NCI-H510A treated with DMSO at 0.1 percent for 48 hours (cell line): ENCODE measurements at regions not wholly inside any gene's neighbourhood (a gene's known extent, or its start where the extent isn't known, plus 50 kb on each side); places are given as distances from the start of the nearest gene placed in this dataset.

Source experiments
- DNase-seq: peaks from one replicate; lab custom pipeline; 2025; lab: John Stamatoyannopoulos, UW

GRCh38 chr4:119746951-119747350, 118.3 kb upstream of the PDE5A start:
- DNase-seq, result no peak

- no peak for DNase-seq
These were observed 116.7 kb upstream of the PDE5A start for GRCh38 chr4:119745351-119745750.

DNA sequence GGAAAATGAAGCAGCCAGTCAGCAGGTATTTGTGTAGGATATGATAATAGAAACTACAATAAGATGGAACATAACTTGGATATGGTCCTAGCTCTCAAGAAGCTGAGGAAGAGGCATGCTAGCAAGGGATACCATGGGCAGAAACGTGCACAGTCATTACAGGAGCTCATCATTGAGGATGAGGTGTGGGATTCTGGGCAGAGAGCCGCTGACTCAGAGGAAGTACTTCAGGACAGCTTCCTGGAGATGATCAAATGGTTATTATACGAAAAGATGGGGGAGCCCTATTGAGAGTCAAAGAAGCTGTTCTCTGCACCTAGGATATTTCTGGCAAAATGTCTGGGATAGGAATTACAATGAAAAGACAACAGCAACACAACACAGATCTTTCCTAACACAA, 116.0 kb upstream of the PDE5A start:
- DNase-seq, result no peak

DNA sequence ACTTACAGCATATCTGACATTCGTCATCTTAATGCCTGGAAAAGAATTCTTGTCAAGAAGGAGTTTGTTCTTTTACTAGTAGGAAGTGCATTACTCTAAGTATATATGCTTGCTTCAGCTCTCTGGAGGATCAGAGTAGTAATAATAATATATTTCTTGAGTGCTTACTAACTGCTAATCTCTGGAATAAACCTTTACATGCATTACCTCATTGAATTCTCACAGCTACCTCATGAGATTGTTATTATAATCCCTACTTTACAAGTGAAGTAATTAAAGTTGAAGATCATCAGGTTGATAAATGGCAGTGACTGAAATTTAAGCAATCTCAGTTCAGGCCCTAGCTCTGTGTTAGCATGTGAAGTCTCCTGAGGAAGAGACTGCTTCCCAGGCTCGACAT, 115.0 kb upstream of the PDE5A start:
- no peak for DNase-seq

- no peak for DNase-seq
These were observed 111.2 kb upstream of the PDE5A start for GRCh38 chr4:119739796-119740195.

DNA sequence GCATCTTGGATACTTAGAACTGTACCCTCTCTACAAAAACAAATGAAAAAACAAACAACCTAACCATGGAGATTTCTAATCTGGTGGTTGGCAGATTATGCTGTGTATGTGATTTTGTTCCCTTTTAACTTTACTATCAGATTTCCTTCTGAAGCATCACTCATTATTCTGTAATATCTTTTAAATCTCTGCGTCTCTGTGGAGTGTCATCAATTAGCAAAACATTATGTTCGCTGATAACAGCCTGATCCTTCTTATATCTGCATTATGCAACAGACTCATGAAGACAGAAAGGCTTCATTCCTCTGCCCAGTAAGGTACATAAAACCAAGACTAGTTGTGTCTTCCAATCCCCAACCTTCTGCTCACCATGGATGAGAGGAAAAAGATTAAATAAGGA, 110.3 kb upstream of the PDE5A start:
- DNase-seq, result no peak

GRCh38 chr4:119736559-119736958, 108.0 kb upstream of the PDE5A start:
- no peak for DNase-seq

GRCh38 chr4:119735165-119735651, 106.6 kb upstream of the PDE5A start:
- no peak for DNase-seq

DNA sequence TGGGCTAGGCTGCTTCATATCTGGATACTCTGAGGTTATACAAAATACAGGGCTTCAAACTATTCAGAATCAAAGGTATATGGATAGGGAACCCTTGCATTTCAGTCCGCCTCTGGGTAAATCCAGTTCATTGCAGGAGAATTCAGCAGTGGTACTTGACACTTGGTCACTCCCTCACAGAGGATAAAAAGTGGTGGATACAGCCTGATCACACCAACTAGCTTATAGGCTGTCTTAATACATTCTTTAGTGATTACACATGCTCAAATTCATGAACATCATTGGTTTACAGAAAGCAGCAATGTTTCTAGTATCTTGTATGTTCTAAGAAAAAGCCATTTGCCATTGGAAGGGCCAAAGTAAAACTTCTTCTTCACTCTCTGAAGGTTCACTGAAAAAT, 104.8 kb upstream of the PDE5A start:
- no peak for DNase-seq

DNA sequence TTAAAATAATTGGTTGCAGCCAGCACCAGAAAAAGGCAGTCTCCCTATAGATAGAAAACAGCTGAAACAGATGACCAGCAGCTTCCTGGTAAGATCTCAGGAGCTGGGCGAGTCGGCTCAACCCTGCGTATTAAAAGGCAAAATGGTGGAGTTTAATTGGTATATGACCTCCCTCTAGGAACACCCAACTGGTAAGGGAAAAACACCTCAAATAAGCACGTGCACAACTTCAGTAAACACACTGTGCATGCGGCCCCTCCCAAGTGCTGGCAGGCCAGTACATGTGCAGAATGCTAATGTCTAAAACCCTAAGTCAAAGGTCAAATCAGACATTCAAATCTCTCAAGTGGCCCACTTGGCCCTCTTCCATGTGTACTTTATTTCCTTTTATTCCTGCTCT, 103.2 kb upstream of the PDE5A start:
- DNase-seq, result no peak

DNA sequence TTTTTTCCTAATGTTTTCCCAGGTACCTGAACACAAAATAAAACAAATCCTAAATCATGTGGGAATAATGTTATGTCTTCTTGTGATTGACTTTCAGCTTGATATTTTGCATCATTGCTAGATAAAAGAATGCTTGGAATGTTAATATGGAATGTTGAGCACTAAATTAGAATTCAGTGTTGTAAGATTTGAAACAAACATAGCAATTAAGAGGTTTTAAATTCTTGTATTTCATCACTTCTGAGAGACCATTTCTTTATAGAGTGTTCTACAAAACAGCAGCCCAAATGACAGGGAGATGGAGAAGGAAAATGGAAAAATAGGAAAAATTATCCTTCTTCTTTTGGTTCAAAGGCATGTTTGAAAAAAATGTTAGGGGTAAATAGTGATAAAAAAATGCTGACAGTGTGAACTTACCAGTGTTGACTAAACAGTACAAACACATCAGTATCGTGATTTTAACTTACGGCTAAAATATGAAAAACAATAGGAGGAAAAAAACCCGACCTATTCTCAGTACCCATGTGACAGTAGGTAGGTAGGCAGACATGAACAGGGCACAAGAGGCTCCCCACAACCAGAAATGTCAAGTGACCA, 102.6 kb upstream of the PDE5A start:
- no peak for DNase-seq

- DNase-seq, result no peak
These were observed 102.0 kb upstream of the PDE5A start for GRCh38 chr4:119730671-119730950.

- DNase-seq, result no peak
These were observed 101.4 kb upstream of the PDE5A start for GRCh38 chr4:119729835-119730670.

- DNase-seq, result no peak
These were observed 100.3 kb upstream of the PDE5A start for GRCh38 chr4:119728692-119729593.

DNA sequence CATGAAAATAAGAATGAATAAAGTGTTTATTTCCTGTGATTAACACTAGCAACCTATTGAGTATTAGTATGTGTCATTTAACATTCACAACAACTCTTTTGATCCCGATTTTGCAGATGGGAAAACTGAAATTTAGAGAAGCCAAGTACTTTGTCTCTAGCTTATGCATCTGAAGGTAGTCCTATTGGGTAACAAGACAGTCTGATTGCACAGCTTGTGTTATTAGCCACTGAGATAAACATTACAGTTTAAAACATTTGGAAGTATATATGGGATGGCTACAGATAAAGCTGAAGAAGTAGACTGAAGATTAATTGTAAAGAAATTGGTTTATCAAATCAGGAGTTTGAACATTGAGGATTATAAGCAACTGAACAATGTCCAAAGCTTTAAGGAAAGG, 99.6 kb upstream of the PDE5A start:
- DNase-seq, result no peak

GRCh38 chr4:119726505-119726904, 97.9 kb upstream of the PDE5A start:
- no peak for DNase-seq

DNA sequence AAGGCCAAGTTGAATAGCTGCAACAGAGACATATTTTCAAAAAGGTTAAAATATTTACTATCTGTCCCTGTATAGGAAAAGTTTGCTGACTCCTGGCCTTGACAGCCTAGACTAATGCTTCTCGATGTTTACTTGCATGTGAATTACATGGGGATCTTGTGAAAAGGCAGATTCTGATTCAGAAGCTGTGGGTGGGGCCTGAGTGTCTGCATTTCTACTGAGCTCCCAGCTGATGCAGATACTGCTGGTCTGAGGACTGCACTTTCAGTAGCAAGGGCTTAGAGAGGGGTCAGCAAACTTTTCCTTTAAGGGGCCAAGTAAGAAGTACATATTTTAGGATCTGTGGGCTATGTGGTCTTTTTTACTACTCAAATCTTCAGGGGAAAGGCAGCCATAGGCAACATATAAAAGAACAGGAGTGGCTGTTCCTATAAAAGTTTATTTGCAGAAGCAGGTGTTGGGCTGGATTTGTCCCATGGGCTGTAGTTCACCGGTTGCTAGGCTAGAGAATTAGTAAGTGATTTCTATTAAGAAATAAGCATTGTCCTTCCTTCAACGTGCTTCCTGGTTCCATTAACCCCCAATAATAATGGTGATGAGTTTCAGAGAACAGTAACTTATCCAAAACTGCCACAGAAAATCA, 97.2 kb upstream of the PDE5A start:
- no peak for DNase-seq

- no peak for DNase-seq
These were observed 96.4 kb upstream of the PDE5A start for GRCh38 chr4:119725011-119725410.

DNA sequence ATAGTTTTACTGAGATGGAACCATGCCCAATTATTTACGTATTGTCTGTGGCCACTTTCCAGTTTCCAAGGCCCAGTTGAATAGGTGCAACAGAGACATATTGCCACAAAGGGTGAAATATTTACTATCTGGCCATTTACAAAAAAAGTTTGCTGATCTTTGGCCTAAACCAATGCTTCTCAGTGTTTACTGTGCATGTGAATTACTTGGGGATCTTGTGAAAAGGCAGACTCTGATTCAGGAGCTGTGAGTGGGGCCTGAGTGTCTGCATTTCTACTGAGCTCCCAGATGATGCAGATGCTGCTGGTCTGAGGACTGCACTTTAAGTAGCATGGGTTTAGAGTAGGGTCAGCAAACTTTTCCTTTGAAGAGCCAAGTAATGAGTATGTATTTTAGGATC, 94.1 kb upstream of the PDE5A start:
- no peak for DNase-seq

DNA sequence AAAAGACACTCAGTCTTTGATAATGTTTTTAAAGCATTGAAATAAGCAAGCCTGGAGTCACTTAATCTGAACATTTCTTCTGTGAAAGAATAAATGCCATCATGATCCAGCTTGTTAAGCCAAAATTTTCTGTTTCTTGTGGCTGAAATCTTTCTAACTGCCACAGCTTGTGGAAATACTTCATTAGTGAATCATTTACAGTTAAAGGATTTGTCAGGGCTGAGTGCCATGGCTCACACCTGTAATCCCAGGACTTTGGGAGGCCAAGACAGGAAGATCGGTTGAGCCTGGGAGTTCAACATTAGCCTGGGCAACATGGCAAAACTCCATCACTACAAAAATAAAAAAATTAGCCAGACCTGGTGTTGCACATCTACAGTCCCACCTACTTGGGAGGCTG, 93.3 kb upstream of the PDE5A start:
- DNase-seq, result no peak

- DNase-seq, result no peak
These were observed 87.2 kb upstream of the PDE5A start for GRCh38 chr4:119715490-119716445.
